ENCODE measurements at regions not wholly inside any gene's neighbourhood (a gene's known extent, or its start where the extent isn't known, plus 50 kb on each side); places are given as distances from the start of the nearest gene placed in this dataset.

GRCh38 chr18:56240405-56240804 is 398.0 kb downstream of the TXNL1 start:
- Histone ChIP-seq H3K36me3 (ENCODE audit: insufficient read depth) (no peaks in the 10 kb centered on the region), H3K27ac (ENCODE audit: low read depth) (no peak overlapping the region), H3K4me3 (ENCODE audit: low read depth, low read length) (no peak overlapping the region), H3K4me1 (ENCODE audit: insufficient read depth) (no peaks in the 10 kb centered on the region)
- 88% methylated on average over 3 of the region's 3 CpGs for WGBS
- DNase-seq (ENCODE audit: extremely low spot score) = no peak

DNA sequence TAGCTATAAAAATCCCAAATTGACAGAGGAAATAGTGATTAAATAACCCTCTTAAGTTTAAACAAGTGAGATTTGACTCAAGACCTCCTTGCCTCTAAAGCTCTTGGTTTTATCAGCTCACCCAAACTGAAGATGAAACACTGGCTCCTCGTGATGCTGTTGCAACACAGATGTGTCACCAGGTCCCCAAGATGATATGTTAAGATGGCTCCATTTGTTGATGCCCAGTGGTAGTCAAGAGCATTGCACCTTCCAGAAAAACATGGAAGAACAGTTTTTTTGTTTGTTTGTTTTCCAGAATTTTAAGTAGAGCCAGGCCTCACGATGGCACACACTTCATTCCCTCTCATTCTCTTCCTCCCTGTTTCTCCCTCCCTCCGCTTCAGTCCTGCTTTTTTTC is 399.8 kb downstream of the TXNL1 start:
- 89% methylated on average over 3 of the region's 3 CpGs for WGBS
- Histone ChIP-seq H3K4me3 (ENCODE audit: low read depth, low read length) (no peak overlapping the region), H3K4me1 (ENCODE audit: insufficient read depth) (no peaks in the 10 kb centered on the region), H3K36me3 (ENCODE audit: insufficient read depth) (no peaks in the 10 kb centered on the region), H3K27ac (ENCODE audit: low read depth) (no peak overlapping the region)
- DNase-seq (ENCODE audit: extremely low spot score) = no peak

DNA sequence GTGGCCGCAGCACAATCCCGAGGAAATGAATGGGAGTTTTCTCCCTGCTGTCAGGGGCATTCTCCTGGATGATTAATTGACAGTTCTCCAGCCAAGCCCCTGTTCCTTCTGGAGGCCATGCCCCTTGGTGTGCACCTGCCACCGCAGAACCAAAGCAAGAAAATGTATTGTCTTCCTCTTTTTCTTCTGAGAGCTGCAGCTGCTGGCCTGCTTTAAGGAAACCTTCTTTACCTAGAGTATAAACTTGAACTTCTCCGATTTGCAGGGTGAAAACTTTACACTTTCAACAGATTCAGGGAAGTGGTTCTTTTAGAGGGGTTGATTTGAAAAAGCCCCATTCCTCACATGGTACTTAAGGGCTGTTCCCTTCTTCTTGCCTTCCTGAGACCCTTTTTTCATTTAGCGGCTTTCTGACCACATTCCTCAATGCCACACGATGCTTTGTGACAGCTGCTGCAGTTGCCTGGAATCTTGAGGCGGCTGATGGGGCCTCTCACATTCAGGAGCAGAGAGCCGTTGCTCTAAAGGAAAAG is 402.8 kb downstream of the TXNL1 start:
- no peak overlapping the region for H3K27ac ChIP-seq (ENCODE audit: low read depth)
- WGBS = 68% methylated on average over 8 of the region's 8 CpGs
- H3K4me3 ChIP-seq (ENCODE audit: low read depth, low read length) = no peak overlapping the region
- no peak for DNase-seq (ENCODE audit: extremely low spot score)
- H3K36me3 ChIP-seq (ENCODE audit: insufficient read depth) = no peaks in the 10 kb centered on the region
- no peaks in the 10 kb centered on the region for H3K4me1 ChIP-seq (ENCODE audit: insufficient read depth)

- Histone ChIP-seq H3K4me1 (ENCODE audit: insufficient read depth) (no peaks in the 10 kb centered on the region), H3K36me3 (ENCODE audit: insufficient read depth) (no peaks in the 10 kb centered on the region), H3K4me3 (ENCODE audit: low read depth, low read length) (no peak overlapping the region), H3K27ac (ENCODE audit: low read depth) (no peak overlapping the region)
- no peak for DNase-seq (ENCODE audit: extremely low spot score)
- WGBS = 81% methylated on average over 6 of the region's 6 CpGs
These were observed 403.3 kb downstream of the TXNL1 start for GRCh38 chr18:56235071-56235470.

- H3K36me3 ChIP-seq (ENCODE audit: insufficient read depth) = no peaks in the 10 kb centered on the region
- H3K27ac ChIP-seq (ENCODE audit: low read depth) = peak overlapping the region; percentile 5
- H3K4me1 ChIP-seq (ENCODE audit: insufficient read depth) = no peaks in the 10 kb centered on the region
- no peak for DNase-seq (ENCODE audit: extremely low spot score)
- 25% methylated on average over 2 of the region's 2 CpGs for WGBS
- no peak overlapping the region for H3K4me3 ChIP-seq (ENCODE audit: low read depth, low read length)
These were observed 404.8 kb downstream of the TXNL1 start for GRCh38 chr18:56233595-56233994.

DNA sequence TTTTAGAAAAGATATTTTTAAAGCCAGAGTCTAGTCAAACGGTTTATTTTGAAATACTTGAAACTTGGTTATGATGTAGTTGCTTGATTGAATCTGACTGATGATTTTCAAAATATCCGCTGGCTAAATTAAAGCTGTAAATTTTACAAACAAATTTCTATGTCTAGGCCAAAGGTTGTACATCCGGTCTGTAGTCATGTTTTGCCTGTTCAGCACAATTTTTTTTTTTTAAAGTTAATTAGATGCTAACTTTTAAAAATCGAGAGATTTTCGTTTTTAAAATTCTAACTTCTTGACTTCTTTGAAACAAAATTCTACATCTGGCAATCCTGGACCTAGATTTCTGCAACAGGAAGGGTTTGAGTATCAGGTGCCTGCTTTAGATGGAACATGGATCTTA is 412.4 kb downstream of the TXNL1 start:
- no peak overlapping the region for H3K27ac ChIP-seq (ENCODE audit: low read depth)
- H3K4me3 ChIP-seq (ENCODE audit: low read depth, low read length) = no peak overlapping the region
- no peaks in the 10 kb centered on the region for H3K4me1 ChIP-seq (ENCODE audit: insufficient read depth)
- no peaks in the 10 kb centered on the region for H3K36me3 ChIP-seq (ENCODE audit: insufficient read depth)
- DNase-seq (ENCODE audit: extremely low spot score) = no peak
- WGBS = 92% methylated on average over 5 of the region's 5 CpGs

GRCh38 chr18:56224669-56225561 is 413.5 kb downstream of the TXNL1 start:
- WGBS = 53% methylated on average over 8 of the region's 8 CpGs
- no peak for DNase-seq (ENCODE audit: extremely low spot score)
- no peaks in the 10 kb centered on the region for H3K4me1 ChIP-seq (ENCODE audit: insufficient read depth)
- H3K4me3 ChIP-seq (ENCODE audit: low read depth, low read length) = no peak overlapping the region
- no peaks in the 10 kb centered on the region for H3K36me3 ChIP-seq (ENCODE audit: insufficient read depth)
- H3K27ac ChIP-seq (ENCODE audit: low read depth) = no peak overlapping the region

- DNase-seq (ENCODE audit: extremely low spot score) = no peak
- 80% methylated on average over 5 of the region's 5 CpGs for WGBS
- no peaks in the 10 kb centered on the region for H3K4me1 ChIP-seq (ENCODE audit: insufficient read depth)
- H3K27ac ChIP-seq (ENCODE audit: low read depth) = no peak overlapping the region
- no peak overlapping the region for H3K4me3 ChIP-seq (ENCODE audit: low read depth, low read length)
- H3K36me3 ChIP-seq (ENCODE audit: insufficient read depth) = no peaks in the 10 kb centered on the region
These were observed 417.0 kb downstream of the TXNL1 start for GRCh38 chr18:56221195-56222065.

- DNase-seq (ENCODE audit: extremely low spot score) = no peak
- WGBS = 91% methylated on average over 1 of the region's 1 CpG
- Histone ChIP-seq H3K4me3 (ENCODE audit: low read depth, low read length) (no peak overlapping the region), H3K4me1 (ENCODE audit: insufficient read depth) (no peaks in the 10 kb centered on the region), H3K36me3 (ENCODE audit: insufficient read depth) (no peaks in the 10 kb centered on the region), H3K27ac (ENCODE audit: low read depth) (no peak overlapping the region)
These were observed 421.0 kb downstream of the TXNL1 start for GRCh38 chr18:56217406-56217805.

DNA sequence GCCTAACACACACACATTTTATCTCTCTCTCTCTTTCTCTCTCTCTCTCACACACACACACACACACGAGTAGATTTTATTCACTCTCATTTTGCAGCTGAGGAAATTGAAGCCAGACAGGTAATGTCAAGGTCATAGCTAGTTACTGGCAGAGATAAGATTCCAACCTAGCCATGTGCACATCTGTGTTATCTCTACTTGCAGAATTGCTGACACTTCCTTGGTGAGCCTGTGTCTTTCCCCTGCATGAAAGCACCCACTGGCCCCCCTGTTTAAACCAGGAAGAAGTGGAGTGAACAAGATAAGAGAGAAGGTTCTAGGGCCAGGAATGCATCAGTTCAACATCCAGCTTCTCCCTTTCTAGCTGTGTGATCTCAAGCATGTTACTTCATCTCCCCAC is 423.7 kb downstream of the TXNL1 start:
- no peaks in the 10 kb centered on the region for H3K4me1 ChIP-seq (ENCODE audit: insufficient read depth)
- no peaks in the 10 kb centered on the region for H3K36me3 ChIP-seq (ENCODE audit: insufficient read depth)
- WGBS = 56% methylated on average over 1 of the region's 1 CpG
- DNase-seq (ENCODE audit: extremely low spot score) = no peak
- no peak overlapping the region for H3K27ac ChIP-seq (ENCODE audit: low read depth)
- no peak overlapping the region for H3K4me3 ChIP-seq (ENCODE audit: low read depth, low read length)

GRCh38 chr18:56210520-56210919 is 427.9 kb downstream of the TXNL1 start:
- DNase-seq (ENCODE audit: extremely low spot score) = no peak
- 85% methylated on average over 3 of the region's 3 CpGs for WGBS
- Histone ChIP-seq H3K4me1 (ENCODE audit: insufficient read depth) (no peaks in the 10 kb centered on the region), H3K27ac (ENCODE audit: low read depth) (no peak overlapping the region), H3K4me3 (ENCODE audit: low read depth, low read length) (no peak overlapping the region), H3K36me3 (ENCODE audit: insufficient read depth) (no peaks in the 10 kb centered on the region)

DNA sequence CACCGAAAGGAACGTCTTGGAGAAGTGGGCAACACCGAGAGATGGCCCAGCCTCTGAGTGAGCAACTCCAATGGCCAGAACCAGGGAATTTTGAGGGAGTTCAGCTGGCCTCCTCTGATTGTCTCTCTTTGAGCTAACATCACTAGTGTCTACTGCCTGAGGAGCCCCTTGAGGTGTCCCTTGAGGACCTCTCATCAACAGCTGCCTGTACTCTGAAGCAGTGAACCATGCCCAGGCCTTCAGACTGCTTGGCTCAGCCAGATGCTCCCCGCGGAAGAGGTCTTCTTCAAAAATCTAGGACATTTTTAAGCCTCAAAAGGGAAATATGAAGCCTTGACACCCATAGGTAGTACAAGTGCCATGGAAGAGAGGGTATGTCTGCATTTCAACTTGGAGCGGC is 430.4 kb downstream of the TXNL1 start:
- Histone ChIP-seq H3K4me3 (ENCODE audit: low read depth, low read length) (no peak overlapping the region), H3K27ac (ENCODE audit: low read depth) (no peak overlapping the region), H3K36me3 (ENCODE audit: insufficient read depth) (no peaks in the 10 kb centered on the region), H3K4me1 (ENCODE audit: insufficient read depth) (no peaks in the 10 kb centered on the region)
- 95% methylated on average over 6 of the region's 6 CpGs for WGBS
- no peak for DNase-seq (ENCODE audit: extremely low spot score)

DNA sequence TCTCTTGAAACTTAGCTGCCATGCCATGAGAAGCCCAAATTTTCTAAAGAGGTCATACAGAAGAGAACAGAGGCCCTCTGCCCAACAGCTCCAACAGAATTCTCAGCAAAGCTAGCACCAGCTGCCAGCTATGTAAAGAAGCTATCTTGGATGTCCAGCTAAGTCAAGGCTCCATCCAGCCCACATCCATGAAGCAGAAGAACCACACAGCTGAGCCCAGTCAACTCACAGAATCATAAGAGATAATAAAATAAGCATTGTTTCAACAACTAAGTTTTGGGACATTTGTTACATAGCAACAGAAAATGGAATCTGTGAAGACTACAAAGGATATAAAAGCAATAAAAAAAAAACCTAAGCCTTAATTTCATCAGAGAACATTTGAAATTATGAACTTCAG is 434.3 kb downstream of the TXNL1 start:
- Histone ChIP-seq H3K4me3 (ENCODE audit: low read depth, low read length) (no peak overlapping the region), H3K36me3 (ENCODE audit: insufficient read depth) (no peaks in the 10 kb centered on the region), H3K4me1 (ENCODE audit: insufficient read depth) (no peaks in the 10 kb centered on the region), H3K27ac (ENCODE audit: low read depth) (no peak overlapping the region)
- no peak for DNase-seq (ENCODE audit: extremely low spot score)

DNA sequence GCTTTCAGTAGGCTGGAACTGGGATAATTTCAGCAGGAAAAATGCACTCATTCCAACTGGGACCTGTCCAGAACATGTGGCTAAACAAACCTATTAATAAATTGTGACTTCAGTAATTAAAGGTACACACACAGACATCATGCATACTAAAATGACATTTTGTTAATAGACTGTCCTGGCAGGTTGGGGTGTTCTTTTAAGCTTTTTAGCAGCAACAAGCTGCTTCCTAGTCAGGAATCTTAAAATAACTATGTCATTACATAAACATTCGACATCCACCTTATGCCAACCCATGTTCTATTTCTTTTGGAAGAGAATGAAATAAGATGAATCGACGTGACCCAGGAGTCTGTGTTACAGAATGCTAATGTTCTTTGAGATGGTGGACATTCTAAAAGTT is 435.7 kb downstream of the TXNL1 start:
- DNase-seq (ENCODE audit: extremely low spot score) = no peak
- Histone ChIP-seq H3K36me3 (ENCODE audit: insufficient read depth) (peaks cover 2% of the 10 kb centered on the region), H3K4me1 (ENCODE audit: insufficient read depth) (no peaks in the 10 kb centered on the region), H3K4me3 (ENCODE audit: low read depth, low read length) (no peak overlapping the region), H3K27ac (ENCODE audit: low read depth) (no peak overlapping the region)
- WGBS = 58% methylated on average over 3 of the region's 3 CpGs

Data from urinary bladder (tissue), 3 donors.